ENCODE measurements at regions not wholly inside any gene's neighbourhood (a gene's known extent, or its start where the extent isn't known, plus 50 kb on each side); places are given as distances from the start of the nearest gene placed in this dataset.

DNA sequence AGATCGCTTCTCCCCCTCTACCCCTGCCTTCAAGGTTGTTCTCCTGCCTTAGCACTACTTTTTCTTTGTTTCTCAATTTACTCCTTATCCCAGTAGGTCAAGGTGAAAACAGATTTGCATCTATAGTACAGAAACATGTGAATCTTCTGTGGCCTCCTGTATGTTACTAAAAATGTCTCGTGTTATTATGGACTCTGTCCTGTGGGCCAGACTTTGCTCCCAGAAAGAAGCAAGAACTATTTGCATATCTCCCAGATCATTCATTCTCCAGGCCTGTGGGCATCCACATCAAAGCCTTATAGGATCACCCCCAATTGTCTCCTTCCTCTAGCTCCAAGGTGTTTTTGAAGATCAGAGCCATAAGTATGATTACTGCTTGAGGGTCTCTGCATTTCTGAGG lies 169.5 kb upstream of the ROPN1 start:
- in situ Hi-C loops (cut with MboI; ENCODE audit: low pct_unique_long_range_greater_than_20kb, low sequenced_read_pairs): no loop called here
- no peak for DNase-seq

DNA sequence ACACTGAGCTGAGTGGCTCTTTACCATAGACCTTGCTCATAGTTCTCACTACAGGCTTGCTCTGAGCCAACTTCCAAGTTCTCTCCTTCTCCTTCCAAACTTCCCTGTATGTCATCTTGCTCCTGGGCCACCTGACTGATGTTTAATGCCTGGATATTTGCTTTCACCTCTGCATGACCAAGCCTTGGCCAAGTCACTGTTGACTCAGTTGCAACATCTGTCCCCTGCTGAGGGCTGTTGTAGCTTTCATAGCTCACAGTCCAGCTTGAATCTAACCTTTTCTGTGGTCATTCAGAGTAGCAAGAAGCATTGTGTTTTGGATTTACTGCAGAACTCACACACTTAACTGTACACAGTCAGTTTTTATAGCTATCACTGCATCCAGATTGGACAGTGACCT lies 171.8 kb upstream of the ROPN1 start:
- in situ Hi-C loops (cut with MboI; ENCODE audit: low pct_unique_long_range_greater_than_20kb, low sequenced_read_pairs): no loop called here

DNA sequence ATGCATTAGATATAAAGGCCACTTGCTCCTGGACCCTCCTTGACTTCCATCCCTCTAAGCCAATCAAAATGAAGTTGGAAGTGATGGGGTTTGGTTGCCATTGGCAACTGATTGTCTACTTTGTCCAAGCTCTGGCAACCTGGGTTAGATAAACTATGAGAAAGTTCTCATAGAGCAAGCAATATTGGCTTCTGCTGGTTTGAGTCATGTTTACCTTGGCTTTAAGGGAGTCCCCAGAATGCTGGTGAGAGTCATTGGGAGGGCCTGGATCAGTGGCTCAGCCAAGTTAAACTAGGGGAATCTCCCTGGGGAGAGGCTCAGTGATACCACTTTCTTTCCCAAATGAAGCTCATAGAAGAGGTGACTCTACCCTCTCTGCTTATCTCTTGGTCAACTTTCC lies 176.3 kb upstream of the ROPN1 start:
- DNase-seq: no peak
- in situ Hi-C loops (cut with MboI; ENCODE audit: low pct_unique_long_range_greater_than_20kb, low sequenced_read_pairs): no loop called here

More for the DNA sequence above, 171.8 kb upstream of the ROPN1 start:
- DNase-seq: no peak

DNA sequence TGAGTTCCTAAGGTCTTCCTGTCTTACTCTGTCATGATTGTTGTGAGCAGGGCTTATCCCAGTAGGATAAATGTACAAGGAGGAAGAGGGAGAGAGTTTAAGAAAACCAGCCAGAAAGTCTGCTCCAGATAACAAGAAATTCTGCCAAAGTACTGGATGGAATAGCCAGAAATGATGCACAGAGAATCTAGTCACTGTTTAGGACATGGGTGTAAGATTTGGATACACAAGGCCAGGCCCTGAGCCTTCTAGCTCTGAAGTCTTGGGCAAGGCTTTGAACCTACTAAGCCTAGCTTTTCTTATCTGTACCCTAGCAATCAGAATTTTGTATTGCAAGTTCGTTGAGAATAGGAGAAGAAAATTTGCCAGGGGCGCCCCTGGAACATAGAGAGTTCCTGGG lies 180.4 kb upstream of the ROPN1 start:
- DNase-seq: no peak
- in situ Hi-C loops (cut with MboI; ENCODE audit: low pct_unique_long_range_greater_than_20kb, low sequenced_read_pairs): no loop called here

DNA sequence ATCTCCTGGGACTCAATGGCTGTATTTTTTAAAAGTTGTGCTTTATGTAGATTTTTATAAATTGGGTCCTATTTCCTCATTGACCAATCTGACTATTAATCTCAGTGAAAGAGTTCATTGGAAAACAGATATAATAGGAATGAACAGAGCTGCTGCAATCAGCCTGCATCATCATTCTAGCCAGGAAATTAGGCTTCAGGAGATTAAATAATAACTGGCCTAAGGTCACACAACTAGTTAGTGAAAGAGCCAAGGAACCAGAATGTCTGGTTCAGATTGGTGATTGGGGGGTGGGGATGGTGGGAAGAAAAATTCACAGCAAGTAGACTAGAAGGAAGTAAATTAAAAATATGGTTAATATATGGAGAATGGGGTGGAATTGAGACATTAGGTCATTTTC lies 180.9 kb upstream of the ROPN1 start:
- in situ Hi-C loops (cut with MboI; ENCODE audit: low pct_unique_long_range_greater_than_20kb, low sequenced_read_pairs): no loop called here
- no peak for DNase-seq

DNA sequence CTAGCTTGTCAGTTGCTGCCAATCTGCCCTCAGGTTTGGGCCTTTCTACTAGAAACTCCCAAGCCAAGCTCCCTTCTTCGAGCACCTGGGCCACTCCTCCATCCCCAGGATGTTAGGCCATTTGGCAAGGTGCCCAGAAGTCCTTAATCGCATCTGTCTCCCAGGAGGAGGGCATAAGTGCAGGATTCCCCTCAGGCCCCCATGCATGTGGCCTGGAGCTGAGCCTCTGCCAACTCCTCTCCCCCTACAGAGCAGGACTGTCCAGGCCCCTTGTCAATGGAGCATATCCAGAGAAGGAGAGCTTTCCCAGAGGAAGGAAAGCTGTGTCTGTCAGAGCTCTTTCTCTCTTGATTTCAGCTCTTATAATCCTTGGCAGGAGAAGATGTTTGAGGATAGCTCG lies 182.6 kb upstream of the ROPN1 start:
- DNase-seq: no peak
- in situ Hi-C loops (cut with MboI; ENCODE audit: low pct_unique_long_range_greater_than_20kb, low sequenced_read_pairs): no loop called here

DNA sequence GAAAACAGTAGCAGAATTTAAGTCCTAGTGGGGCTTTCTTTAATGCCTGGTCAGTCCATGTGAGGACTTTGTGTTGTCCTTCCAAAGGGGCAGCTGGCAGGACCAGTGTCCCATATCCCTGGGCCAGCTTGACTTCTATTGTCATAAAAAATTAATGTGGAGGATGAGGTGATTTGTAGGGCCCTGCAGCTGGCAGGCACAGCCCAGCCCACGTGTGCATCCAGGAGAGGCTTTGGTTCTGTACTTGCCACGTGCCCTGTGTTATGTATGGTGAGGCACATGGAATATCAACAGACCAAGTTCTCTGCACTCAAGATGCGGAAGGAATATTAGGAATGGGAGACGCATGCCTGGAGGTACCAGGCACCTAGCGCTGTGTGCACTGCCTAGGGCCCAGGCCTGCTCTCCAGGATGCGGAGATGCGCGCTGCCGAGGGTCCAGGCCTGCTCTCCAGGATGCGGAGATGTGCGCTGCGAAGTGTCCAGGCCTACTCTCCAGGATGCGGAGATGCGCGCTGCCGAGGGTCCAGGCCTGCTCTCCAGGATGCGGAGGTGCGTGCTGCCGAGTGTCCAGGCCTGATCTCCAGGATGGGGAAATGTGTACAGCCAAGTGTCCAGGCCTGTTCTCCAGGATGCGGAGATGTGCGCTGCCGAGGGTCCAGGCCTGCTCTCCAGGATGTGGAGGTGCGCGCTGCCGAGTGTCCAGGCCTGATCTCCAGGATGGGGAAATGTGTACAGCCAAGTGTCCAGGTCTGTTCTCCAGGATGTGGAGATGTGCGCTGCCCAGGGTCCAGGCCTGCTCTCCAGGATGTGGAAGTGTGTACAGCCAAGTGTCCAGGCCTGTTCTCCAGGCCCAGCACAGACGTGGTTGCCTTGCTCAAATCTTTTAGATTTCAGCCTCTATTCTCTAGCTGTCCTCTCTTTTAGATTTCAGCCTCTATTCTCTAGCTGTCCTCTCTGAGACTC lies 183.3 kb upstream of the ROPN1 start:
- in situ Hi-C loops (cut with MboI; ENCODE audit: low pct_unique_long_range_greater_than_20kb, low sequenced_read_pairs): no loop called here
- no peak for DNase-seq

DNA sequence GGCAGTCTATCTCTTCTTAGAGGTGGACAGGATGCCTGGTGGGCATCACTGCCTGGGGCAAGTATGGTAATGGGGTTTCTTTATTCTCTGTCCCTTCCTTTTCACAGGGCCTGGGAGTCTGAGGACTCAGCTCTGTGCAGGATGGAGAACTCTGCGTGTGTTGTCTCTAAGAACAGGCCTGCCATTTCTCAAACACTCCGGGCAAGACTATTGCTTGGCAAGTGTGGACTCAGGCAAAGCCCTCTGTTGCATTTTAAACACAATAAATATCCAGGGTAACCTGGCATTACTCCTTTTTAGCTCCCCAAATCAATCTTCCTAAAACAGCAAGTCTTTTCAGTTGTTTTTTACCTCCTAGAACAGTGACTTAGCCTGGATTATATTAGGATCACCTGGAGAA lies 185.1 kb upstream of the ROPN1 start:
- DNase-seq: no peak
- in situ Hi-C loops (cut with MboI; ENCODE audit: low pct_unique_long_range_greater_than_20kb, low sequenced_read_pairs): no loop called here

DNA sequence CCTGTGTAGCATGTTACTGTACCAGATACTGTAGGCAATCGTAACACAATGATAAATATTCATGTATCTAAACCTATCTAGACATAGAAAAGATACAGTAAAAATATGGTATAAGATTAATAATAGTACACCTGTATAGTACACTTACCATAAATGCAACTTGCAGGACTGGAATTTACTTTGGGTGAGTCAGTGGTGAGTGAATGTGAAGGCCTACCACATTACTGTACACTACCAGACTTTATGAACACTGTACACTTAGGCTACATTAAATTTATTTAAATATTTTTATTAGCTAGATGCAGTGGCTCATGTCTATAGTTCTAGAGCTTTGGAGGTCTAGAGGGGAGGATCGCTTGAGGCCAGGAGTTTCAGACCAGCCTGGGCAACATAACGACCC lies 186.6 kb upstream of the ROPN1 start:
- in situ Hi-C loops (cut with MboI; ENCODE audit: low pct_unique_long_range_greater_than_20kb, low sequenced_read_pairs): no loop called here
- no peak for DNase-seq

DNA sequence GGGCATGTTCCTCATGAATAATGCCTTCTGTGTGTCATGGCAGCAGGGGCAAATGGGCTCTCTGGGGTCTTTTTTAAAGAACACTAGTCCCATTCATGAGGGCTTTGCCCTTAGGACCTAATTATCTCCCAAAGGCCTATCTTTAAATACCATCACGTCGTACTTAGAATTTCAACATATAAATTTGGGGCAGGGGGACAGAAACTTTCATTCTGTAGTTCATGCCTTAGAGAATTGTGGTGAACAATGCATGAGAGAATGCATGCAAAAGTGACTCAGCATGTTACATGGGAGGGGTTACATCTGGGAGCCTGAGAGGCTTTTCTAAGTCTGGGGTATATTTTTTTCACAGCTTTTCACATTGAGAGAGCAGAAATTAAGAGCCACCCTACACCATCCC lies 208.5 kb upstream of the ROPN1 start:
- no peak for DNase-seq
- in situ Hi-C loops (cut with MboI; ENCODE audit: low pct_unique_long_range_greater_than_20kb, low sequenced_read_pairs): no loop called here

DNA sequence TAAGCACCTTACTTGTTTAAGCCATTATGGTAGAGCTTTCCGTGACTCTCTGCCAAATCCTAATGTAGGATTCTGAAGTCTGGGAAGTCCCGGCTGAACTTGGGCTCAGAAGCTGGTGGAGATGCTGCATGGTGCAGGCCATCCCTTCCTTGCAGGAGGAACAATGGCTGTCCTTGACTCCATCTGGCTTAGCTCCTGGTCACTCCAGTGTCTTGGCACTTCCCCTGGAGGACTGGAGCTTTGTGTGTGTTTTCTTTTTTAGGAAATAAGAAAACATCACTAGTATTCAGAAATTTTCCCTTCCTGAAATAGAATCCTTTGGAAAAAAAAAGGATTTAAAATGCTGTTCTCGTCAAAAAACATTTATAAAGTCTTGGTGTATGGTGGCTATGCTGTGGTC lies 209.3 kb upstream of the ROPN1 start:
- in situ Hi-C loops (cut with MboI; ENCODE audit: low pct_unique_long_range_greater_than_20kb, low sequenced_read_pairs): no loop called here
- no peak for DNase-seq

DNA sequence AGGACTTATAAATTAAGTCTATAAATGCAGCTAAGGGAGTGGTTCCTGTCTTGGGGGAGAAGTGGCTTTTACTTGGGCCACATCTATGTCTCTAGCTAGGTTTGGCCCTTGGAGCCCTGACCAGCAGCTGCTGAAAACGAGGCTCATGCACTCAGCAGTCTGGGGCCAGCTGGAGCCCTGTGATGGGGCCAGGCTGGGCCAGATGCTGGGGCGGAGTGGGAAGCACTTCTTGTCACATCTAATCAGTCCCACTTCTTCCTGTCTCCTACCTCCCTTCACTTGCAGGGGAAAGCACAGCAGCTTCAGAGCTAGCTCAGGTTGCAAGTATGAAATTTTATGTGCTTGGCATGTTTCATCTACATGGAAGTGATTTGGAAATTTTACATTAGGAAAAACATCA lies 209.9 kb upstream of the ROPN1 start:
- in situ Hi-C loops (cut with MboI; ENCODE audit: low pct_unique_long_range_greater_than_20kb, low sequenced_read_pairs): no loop called here
- no peak for DNase-seq

DNA sequence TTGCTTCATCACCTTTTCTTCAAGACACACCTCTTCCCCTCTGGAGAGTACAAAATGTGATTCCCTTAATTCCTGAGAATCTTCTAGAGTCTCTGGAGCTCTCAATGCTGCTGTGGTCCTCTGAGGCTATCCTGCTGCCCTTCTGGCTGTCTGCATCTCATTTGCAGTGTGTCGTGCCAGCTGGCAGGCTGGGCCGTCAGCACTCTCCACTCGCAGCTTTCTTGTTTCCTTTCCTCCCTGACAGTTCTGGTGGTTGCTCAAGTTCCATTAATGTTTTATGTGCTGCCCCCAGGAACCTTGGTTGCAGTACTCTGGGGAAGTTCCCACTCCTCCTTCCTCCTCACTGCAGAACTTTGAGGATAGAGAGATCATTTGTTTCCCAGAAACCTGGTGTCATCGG lies 210.8 kb upstream of the ROPN1 start:
- no peak for DNase-seq
- in situ Hi-C loops (cut with MboI; ENCODE audit: low pct_unique_long_range_greater_than_20kb, low sequenced_read_pairs): no loop called here

DNA sequence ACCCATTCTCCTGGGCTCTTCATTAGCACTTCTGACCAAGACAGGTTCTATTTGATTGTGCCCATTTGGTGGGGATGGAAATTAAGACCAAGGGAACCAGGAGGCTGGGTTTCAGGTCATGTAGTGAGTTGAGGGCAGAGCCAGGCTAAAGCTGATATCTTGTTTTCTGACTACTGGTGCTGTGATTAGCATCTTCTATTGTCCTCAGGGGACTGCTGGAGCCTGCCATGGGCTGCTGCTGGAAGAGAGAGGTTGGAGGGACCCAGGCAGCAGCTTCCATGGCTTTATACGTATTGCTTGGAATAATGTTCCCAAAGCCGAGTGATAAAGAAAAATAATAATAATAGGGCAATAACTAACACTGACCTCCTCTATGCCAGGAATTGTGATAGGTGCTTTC lies 211.4 kb upstream of the ROPN1 start:
- in situ Hi-C loops (cut with MboI; ENCODE audit: low pct_unique_long_range_greater_than_20kb, low sequenced_read_pairs): no loop called here
- no peak for DNase-seq

DNA sequence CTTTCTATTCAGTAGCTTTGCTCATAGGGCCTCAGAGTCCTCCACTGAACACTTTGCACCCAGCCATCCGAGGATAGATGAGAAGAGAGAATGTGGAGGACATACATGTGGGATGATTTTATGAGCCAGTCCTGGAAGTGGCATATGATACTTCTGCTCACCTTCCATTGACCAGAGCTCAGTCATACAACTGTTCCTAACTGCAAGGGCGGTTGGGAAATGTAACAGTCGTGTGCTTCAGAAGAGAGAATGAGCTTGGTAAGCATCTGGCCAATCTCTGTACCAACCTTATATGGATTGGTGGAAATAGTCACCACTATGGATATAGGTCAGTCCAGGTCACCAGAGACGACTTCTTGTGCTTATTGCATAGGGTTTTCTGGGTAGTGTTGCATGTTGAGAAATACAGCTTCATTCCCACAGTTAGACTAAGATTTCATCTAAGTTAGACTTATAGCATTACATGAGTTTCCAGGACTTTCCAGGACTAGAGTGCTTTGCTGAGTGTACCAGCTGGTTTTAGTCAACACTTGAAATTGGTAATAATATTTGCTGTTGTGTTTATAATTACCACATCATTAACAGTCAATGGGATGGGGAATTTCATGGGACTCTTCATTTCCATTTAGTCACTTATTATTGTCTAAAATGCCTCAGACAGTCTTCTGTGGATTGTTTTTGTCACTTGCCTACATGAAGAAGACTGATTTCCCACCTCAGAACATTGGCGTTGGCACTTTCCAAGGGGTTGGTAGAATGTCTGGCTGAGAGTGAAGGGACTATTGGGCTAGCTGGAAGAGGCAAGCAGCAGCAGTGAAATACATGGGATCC lies 214.5 kb upstream of the ROPN1 start:
- in situ Hi-C loops (cut with MboI; ENCODE audit: low pct_unique_long_range_greater_than_20kb, low sequenced_read_pairs): no loop called here
- DNase-seq: no peak

DNA sequence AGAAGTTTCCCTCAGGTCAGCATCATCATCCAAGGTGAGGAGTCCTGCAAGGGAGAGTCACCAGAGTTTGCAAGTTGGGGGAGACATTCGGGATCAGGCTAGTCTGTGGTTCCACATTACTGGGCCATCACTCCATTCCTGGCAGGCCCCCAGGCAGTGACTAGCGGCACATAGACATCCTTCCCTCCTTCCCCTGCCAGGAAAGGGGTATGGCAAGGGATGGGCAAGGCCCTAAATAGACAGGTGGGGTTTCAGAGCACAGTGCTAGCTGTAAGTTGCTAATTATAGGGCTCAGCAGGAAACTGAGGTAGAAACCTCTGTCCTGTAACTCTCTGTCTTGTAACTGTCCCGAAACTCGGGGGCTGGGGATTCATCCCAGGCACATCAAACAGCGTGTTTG lies 215.2 kb upstream of the ROPN1 start:
- no peak for DNase-seq
- in situ Hi-C loops (cut with MboI; ENCODE audit: low pct_unique_long_range_greater_than_20kb, low sequenced_read_pairs): no loop called here

DNA sequence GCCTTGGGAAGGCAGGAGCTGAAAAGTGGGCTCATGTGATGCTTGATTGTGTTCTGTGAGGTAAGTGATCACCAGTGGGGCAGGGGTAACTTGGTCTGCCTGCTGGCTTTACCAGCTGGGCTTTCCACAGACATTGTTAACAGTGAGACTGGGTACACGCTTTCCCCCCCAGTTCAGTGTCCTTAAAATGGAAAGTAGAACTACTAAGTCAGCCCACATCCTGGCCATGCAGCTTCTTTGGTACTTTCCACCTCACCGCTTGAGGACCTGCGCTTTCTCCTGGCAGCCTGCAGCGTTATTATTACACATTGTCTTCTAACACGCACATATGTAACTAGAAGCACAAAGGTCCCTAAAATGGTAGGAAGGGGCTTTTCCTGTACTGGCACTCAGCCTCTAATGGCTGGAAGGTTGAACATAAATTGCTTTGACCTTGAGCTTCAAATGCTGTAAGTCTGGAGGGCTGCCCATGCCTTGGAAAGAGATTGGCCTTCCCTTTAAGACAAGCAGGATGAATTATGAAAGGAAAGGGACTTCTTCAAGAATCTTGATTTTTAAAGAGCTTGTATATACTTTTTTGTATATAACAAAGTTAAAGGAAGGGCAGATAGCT lies 216.1 kb upstream of the ROPN1 start:
- DNase-seq: no peak
- in situ Hi-C loops (cut with MboI; ENCODE audit: low pct_unique_long_range_greater_than_20kb, low sequenced_read_pairs): no loop called here

DNA sequence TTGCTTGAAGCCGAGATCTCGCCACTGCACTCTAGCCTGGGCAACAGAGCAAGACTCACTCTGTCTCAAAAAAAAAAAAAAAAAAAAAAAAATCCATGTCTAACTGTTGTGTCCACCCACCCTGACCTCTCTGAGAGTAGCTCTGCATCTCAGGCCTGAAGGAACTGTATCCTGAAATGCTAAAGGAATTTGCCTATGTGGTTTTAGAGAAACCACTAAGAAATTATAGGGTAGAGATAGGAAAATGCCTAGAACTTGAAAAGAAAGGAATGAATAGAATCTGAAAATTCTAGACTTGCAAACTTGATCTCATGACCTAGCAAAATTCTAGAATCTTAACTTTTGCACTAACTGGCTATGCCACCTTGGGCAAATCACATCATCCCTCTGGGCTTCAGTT lies 217.5 kb upstream of the ROPN1 start:
- in situ Hi-C loops (cut with MboI; ENCODE audit: low pct_unique_long_range_greater_than_20kb, low sequenced_read_pairs): no loop called here

DNA sequence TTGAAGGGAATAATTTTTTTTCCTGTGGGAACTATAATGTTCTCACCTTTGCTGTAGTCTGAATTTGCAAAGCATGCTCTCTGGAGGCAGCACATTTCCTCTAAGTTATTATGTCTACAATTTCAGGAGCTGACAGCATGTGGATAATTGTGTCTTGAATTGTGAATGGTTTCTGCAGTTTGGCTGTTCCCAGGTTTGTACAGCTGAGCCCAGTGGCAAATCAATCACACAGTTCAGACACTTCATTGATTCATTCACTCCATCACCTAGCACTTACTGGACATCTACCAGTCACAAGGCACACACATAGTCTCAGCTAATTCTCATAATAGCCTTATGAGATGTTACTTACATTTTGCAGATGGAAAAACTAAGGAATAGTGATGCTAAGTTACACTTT lies 219.0 kb upstream of the ROPN1 start:
- in situ Hi-C loops (cut with MboI; ENCODE audit: low pct_unique_long_range_greater_than_20kb, low sequenced_read_pairs): no loop called here
- DNase-seq: no peak

More for the DNA sequence above, 217.5 kb upstream of the ROPN1 start:
- no peak for DNase-seq

DNA sequence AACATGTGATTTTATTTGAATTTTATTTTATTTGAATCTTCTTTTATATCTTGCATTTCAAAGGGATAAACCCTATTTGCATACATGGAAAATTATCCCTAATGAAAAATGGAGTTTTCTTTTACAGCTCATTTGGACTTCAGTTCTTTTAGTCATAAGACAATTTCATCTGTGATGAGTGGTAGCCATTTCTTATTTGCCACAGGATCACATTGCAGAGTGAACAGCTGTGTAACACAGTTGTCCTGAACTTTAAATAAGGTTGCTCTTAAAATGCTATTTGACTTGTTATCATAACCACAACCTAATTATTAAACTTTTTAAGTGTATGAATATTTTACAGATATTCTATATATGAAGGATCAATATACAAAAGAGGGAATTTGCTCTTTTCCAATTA lies 221.7 kb upstream of the ROPN1 start:
- in situ Hi-C loops (cut with MboI; ENCODE audit: low pct_unique_long_range_greater_than_20kb, low sequenced_read_pairs): no loop called here

More for the DNA sequence above, 221.7 kb upstream of the ROPN1 start:
- DNase-seq: no peak
